GM12892 (cell line): ENCODE measurements at regions not wholly inside any gene's neighbourhood (a gene's known extent, or its start where the extent isn't known, plus 50 kb on each side); places are given as distances from the start of the nearest gene placed in this dataset.

ENCODE experiments used
- DNase-seq: peaks from one replicate; pipeline ENCODE4 v3.0.0; 2011; ENCODE audit not compliant: insufficient read length
- FAIRE-seq: peaks from 2 replicates; lab custom pipeline; 2011; peaks lifted over from hg19 to GRCh38; lab: Jason Lieb, UNC
- POLR2A ChIP-seq: IDR thresholded peaks from 2 replicates; pipeline ENCODE4 v1.6.1; 2011; ENCODE audit warnings: low read depth, low read length, control low read depth
- POLR2AphosphoS5 ChIP-seq: IDR thresholded peaks from 2 replicates; pipeline ENCODE4 v1.6.1; 2011; ENCODE audit warnings: low read depth, low read length, control low read depth
- TAF1 ChIP-seq: IDR thresholded peaks from 2 replicates; pipeline ENCODE4 v1.6.1; 2011; ENCODE audit warnings: low read depth, mild to moderate bottlenecking, control low read depth, low read length, borderline replicate concordance

DNA sequence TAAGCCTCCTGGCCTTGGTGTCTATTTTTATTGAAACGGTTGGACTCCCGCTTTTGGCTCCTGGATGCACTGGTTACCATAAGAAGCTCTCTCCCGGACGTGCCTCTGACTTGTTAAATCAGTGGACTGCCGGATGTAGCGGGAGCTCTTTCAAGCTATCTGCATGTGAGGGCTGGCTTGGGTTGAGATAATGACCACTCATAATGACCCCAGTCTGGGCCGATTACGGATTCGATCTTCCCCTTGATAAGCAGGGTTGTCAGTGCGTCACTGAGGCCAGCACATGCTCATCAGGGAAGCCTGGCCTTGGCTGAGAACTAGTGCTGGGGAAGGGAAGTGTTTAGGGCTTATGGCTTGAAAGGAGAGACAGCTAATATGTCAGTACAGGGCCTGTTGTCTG is 528.1 kb downstream of the CDH26 start:
- FAIRE-seq (no peak), DNase-seq (no peak)
- TF ChIP-seq POLR2AphosphoS5: no peak
- no peak for TF ChIP-seq TAF1
- TF ChIP-seq POLR2A: no peak

DNA sequence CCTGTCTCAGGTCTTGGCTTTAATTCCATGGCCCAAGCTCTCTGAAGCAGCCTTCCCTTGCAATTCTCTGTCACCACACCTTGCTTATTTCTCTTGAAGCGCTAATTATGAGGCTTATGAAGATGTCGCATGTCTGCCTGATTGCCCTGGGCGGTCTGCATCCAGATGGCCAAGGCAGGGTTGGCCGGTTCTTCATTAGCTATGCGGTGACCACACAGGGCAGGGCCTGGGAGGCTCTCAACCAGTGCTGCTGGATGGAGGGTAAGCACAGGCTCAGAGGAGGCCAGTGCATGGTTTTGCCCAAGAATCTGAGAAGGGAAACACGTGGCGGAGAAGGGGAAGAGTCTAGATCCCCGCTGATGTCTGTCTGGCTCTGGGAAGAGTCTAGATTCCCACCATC is 528.7 kb downstream of the CDH26 start:
- no peak for DNase-seq
- TF ChIP-seq TAF1: no peak
- no peak for TF ChIP-seq POLR2AphosphoS5
- TF ChIP-seq POLR2A: no peak
- no peak for FAIRE-seq

DNA sequence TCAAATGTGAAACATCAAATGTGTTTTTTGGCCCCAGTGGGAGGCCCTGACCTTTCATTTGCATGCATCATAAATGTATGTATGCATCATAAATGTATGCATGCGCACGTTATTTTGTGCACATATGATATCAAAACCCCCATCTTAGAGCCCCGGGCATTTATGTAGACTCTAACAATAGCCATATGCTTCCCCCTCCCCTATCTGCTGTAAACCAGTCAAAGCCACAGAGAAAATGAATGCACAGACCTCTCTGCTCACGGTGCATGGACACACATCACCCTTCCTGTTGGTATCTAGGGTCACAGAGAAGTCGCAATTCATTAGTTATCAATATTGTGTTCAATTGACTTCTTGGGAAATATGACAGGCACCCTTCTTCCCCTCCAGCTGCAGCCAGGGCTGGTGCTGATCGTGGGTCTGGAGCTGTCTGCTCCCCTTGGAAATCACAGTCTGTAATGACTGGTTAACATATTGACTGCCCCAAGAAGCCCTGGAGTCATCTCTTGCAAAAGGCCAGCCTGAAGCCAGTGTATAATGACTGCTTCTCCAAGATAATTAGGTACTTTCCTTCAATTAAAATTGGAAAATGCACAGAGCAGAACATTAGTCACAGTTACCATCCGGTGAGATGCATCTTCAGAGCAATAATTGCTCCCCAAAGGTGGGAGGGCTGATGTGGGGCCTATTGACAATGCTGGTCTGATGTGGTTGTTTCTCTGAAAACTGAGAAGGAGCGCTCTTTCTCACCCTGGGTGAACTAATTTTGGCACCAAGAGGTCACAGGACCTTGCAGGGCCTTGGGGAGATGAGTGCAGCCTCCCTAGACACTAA is 532.2 kb downstream of the CDH26 start:
- TF ChIP-seq POLR2AphosphoS5: no peak
- TF ChIP-seq POLR2A: no peak
- TF ChIP-seq TAF1: no peak
- DNase-seq (no peak), FAIRE-seq (no peak)

DNA sequence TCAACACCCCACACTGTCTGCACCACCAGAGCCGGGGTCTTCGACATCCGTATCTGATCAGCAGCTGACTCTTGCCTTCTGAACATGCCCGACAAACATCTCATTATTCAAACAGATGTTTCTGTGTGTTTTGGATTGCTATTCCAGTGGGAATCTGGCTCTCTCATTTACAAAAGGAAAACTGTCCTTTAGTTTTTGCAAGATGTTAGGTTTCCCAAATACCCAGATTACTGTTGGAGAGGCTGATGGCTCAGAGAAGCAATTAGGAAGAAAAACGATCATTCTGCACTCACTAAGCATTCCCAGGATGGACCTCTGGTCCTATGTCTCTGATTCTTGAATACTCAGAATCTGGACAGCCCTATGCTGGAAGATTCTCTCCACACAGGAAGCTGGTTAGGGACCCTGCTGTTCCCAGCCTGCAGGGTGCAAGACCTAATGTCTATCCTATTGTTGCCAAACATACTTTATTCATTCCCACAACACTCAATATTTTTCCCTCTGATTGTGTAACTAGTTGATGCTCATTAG is 532.9 kb downstream of the CDH26 start:
- TF ChIP-seq TAF1: no peak
- no peak for TF ChIP-seq POLR2A
- no peak for TF ChIP-seq POLR2AphosphoS5
- DNase-seq: no peak
- FAIRE-seq: no peak

DNA sequence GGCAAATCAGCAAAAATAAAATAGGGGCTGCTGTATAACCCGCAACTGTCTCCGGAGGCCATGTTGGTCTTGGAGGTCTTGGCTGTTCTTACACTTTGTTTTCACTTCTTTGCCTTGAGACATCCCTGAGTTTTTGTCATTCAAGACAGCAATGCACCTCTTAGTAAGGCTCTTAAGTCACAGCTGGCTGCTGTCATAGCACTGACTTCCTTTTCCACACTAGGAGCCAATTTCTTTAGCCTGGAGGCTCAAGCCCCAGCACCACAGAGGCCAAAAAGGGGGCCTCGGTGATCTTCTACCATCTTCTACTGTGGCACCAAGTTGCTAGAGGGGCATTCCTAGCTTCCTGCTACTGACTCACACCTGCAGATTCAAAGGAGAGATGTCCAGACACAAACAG is 536.3 kb downstream of the CDH26 start:
- TF ChIP-seq POLR2AphosphoS5 (no peak), POLR2A (no peak), TAF1 (no peak)
- no peak for DNase-seq
- no peak for FAIRE-seq

DNA sequence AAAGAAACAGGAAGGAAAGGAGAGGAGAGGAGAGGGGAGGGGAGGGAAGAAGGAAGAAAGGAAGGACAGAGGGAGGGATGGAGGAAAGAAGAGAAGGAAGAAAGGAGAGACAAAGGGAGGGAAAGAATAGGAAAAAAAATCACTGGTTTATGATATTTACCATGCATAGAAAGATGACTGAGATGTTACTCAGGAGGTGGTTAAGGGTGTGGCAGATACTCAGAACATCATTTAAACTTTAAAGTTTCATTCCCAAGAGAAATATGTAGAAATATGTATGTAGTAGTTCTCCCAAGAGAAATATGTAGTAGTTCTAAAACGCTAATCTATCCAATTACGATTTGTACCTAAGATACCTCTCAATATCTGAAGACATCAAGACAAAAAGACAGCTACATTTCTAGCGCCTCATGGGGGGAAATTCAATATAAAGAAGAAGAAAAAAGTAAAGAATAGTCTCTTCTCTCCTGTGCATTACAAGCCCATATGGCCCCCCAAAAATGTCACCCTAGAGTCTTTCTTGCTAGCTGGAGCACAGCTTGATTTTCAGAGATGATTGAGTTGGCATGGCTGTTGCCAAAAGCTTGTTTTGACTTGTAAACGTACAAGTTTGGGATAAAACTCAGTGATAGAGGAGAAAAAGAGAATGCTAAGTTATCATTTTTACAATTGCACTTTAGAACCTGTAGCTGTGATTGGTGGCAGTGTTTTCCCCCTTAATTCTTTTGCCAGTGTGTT is 539.2 kb downstream of the CDH26 start:
- TF ChIP-seq POLR2AphosphoS5: no peak
- no peak for TF ChIP-seq TAF1
- TF ChIP-seq POLR2A: no peak
- DNase-seq (no peak), FAIRE-seq (no peak)

DNA sequence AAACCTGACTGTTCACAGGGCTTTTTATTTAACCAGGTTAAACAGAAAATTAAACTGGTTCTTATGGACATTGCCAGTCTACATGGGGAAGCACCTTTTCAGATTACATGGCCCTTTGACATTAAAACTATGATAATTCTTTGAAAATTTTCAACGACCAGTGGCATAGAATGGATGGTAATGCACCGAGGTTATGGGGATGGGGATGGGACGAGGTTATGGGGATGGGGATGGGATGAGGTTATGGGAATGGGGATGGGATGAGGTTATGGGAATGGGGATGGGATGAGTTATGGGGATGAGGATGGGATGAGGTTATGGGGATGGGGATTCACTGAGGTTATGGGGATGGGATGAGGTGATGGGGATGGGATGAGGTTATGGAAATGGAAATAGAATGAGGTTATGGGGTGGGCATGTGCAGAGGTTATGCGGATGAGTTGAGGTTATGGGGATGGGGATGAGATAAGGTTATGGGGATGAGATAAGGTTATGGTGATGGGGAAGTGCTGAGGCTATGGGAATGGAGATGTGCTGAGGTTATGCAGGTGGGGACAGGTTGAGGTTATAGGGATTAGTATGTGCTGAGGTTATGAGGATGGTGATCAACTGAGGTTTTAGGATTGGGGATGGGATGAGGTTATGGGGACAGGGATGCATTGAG is 541.9 kb downstream of the CDH26 start:
- TF ChIP-seq POLR2A (no peak), POLR2AphosphoS5 (no peak), TAF1 (no peak)
- FAIRE-seq (no peak), DNase-seq (no peak)

DNA sequence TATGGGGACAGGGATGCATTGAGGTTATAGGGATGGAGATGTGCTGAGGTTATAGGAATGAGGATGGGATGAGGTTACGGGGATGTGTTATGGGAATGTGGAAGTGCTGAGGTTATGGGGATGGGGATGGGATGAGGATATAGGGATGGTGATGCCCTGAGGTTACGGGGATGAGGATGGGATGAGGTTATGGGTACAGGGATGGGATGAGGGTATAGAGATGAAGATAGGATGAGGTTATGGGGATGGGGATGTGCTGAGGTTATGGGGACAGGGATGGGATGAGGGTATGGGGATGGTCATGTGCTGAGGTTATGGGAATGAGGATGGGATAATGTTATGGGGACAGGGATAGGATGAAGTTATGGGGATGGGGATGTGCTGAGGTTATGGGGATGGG is 542.8 kb downstream of the CDH26 start:
- no peak for DNase-seq
- no peak for TF ChIP-seq POLR2A
- TF ChIP-seq TAF1: no peak
- no peak for TF ChIP-seq POLR2AphosphoS5
- FAIRE-seq: no peak

DNA sequence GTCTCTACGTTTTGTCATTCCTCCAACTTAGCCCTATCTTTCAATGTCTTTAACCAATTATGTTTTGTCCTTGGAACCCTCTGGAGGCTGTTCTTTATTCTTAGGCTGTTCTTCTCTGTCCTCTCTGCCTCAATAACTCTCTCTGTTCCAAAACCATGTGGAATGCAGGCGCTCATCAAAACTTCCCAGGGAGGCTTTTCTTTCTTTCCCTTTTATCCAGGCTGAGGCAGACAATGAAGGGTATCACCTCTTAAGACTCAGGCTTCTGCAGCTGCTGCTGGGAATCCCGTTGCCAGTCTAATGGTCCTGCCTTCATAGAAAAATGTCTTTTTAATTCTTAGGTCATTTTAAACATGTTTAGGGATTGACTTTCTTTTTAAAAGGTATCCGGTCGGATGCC is 544.7 kb downstream of the CDH26 start:
- DNase-seq: no peak
- no peak for FAIRE-seq
- no peak for TF ChIP-seq POLR2A
- TF ChIP-seq TAF1: no peak
- TF ChIP-seq POLR2AphosphoS5: no peak

DNA sequence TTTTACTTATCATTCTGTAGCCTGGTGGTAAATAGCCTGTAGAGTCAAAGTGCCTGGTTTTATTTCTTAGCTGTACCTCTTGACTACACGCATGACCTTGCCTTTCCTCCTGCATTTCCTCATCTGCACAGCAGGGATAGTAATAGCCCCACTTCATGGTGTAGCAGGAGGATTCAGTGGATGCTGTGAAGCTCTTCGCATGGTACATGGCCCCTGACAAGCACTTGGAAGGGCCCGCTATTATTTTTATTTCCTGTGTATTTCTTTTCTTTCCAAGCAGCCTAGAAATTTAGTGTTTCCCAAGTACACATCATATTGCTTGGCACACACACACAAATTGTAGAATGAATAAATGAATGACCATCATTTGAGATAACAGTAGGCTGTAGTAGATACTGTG is 547.2 kb downstream of the CDH26 start:
- no peak for DNase-seq
- no peak for TF ChIP-seq POLR2AphosphoS5
- FAIRE-seq: no peak

DNA sequence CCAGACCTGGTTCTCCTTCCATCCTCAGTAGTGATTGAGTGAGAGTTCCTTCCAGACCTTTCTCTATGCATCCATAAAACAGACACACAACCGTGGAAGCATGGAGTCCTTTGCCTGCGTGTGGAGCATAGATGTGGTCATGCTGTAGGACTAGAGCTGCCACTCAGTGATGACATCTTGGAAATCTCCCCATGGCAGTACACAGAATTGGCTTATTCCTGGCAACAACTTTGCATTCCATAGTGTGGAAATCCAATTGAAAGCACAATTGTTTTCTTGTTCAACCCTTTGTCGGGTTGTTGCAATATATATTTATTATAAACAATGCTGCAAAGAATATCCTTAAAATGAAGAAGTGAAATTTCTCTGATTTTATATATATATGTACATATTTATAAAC is 547.8 kb downstream of the CDH26 start:
- DNase-seq: no peak
- FAIRE-seq: no peak
- TF ChIP-seq POLR2AphosphoS5 (no peak), TAF1 (no peak), POLR2A (no peak)
